ENCODE measurements at regions not wholly inside any gene's neighbourhood (a gene's known extent, or its start where the extent isn't known, plus 50 kb on each side); places are given as distances from the start of the nearest gene placed in this dataset.

GRCh38 chr1:193680247-193680923 is 494.0 kb upstream of the B3GALT2 start:
- TF ChIP-seq CTCF (IDR thresholded peaks at IDR 0.05; ENCODE audit: insufficient read depth, low read depth, low read length, missing control alignments), result no peak
- no peak overlapping the region for H3K4me3 ChIP-seq (ENCODE audit: low read depth, low read length)
- no peak for DNase-seq (ENCODE audit: low read depth)

GRCh38 chr1:193677874-193678273 is 491.5 kb upstream of the B3GALT2 start:
- H3K4me3 ChIP-seq (ENCODE audit: low read depth, low read length), result no peak overlapping the region
- no peak for DNase-seq (ENCODE audit: low read depth)
- TF ChIP-seq CTCF (IDR thresholded peaks at IDR 0.05; ENCODE audit: insufficient read depth, low read depth, low read length, missing control alignments), result no peak

GRCh38 chr1:193676996-193677549 is 490.7 kb upstream of the B3GALT2 start:
- H3K4me3 ChIP-seq (ENCODE audit: low read depth, low read length), result no peak overlapping the region
- no peak for DNase-seq (ENCODE audit: low read depth)
- no peak for TF ChIP-seq CTCF (IDR thresholded peaks at IDR 0.05; ENCODE audit: insufficient read depth, low read depth, low read length, missing control alignments)

GRCh38 chr1:193674292-193674944 is 488.0 kb upstream of the B3GALT2 start:
- no peak for DNase-seq (ENCODE audit: low read depth)
- no peak for TF ChIP-seq CTCF (IDR thresholded peaks at IDR 0.05; ENCODE audit: insufficient read depth, low read depth, low read length, missing control alignments)
- H3K4me3 ChIP-seq (ENCODE audit: low read depth, low read length), result no peak overlapping the region

- no peak for DNase-seq (ENCODE audit: low read depth)
- TF ChIP-seq CTCF (IDR thresholded peaks at IDR 0.05; ENCODE audit: insufficient read depth, low read depth, low read length, missing control alignments), result no peak
- no peak overlapping the region for H3K4me3 ChIP-seq (ENCODE audit: low read depth, low read length)
Observed at GRCh38 chr1:193666485-193667083, 480.2 kb upstream of the B3GALT2 start.

GRCh38 chr1:193663965-193664364 is 477.6 kb upstream of the B3GALT2 start:
- no peak for DNase-seq (ENCODE audit: low read depth)
- no peak for TF ChIP-seq CTCF (IDR thresholded peaks at IDR 0.05; ENCODE audit: insufficient read depth, low read depth, low read length, missing control alignments)
- no peak overlapping the region for H3K4me3 ChIP-seq (ENCODE audit: low read depth, low read length)
